HG03095 (cell line): ENCODE measurements at regions not wholly inside any gene's neighbourhood (a gene's known extent, or its start where the extent isn't known, plus 50 kb on each side); places are given as distances from the start of the nearest gene placed in this dataset.

Experiments
- ATAC-seq: cut with Tn5 transposase; IDR thresholded peaks from one replicate; pipeline ENCODE4 v1.9.1; 2021; ENCODE audit warnings: moderate library complexity; ENCODE audit not compliant: unreplicated experiment

DNA sequence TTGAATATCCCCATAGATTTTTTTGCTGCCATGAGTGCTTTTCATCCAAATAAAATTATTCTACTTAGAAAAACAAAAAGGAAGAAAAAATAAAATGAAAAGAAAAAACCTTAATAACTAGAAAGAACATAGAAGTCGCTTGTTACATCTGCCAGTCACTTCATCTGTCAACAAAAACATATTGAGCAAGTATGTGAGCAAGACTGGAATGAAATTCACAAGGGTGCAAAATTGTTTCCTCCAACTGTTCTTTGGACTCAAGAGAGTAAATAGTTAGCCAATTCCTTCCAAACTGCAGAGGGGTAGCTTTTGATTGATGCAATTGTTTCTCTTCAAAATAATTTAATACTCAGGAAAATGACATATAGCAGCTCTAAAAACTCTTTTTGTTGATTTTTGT lies 336.3 kb upstream of the CDH7 start:
- no peak for ATAC-seq

DNA sequence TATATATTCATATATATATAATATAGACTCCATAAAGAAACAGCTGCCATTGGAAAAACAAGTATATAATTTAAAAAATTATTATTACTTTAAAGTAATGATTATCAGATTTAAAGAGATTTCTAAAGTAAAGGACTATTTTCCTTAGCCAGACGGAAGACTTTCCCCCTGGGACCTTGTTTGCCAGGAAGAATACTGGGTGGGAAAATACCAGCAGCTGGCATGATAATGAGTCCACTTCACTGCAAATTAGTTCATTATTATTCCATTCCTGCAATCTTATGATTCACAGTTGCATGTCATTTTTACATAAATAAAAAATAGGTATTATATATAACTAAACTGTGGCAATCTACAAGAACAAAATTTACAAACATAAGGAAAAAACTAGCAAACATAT lies 339.8 kb upstream of the CDH7 start:
- ATAC-seq, result no peak

DNA sequence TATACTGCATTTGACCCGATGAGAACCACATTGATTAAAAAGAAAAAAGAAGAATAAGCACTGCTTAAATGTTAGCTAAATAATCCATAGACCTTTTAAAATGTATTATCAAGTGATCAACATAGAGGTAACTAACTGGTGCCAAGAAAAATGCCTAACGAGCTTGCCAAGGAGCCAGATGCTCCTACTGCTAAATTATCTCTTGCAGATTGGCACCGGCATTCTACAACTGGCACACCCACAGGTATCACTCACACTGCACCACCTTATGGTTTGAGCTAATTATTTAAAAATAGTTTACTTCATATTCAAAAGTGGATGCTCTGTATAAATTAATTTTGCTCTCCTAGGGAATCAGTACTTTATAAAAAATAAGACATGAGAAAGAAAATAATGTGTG lies 341.6 kb upstream of the CDH7 start:
- no peak for ATAC-seq

DNA sequence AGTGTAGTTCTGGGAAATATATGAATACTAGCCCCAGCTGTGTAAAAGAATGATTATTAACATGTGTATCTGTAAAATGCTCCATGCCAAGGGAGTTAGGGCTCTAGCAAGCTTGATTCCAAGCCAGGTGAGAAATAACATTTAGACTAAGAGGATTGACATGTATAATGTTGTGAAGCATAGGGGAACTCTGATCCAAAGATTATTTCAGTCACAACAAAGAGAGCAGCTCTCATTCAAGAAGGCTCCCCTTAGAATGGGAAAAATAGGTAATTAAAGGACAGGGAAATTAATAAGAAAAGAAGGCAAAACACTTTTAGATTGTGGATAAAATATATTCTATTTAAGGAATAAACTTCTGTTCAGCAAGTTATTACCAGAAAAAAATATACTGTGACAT lies 347.3 kb upstream of the CDH7 start:
- ATAC-seq, result no peak

DNA sequence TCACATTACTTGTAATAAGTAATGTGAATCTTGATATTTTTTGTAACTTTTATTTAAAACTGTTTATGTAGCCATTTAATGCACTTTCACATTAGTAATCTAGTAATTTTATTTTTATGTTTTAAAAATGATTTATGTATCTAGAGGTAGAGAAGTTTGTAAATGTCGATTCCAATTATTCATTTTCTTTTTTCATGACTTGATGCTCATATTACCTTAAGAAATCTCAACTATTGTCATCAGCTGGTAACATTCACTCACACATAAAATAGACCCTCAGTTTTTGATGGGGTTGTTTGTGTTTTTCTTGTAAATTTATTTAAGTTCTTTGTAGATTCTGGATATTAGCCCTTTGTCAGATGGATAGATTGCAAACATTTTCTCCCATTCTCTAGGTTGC lies 351.7 kb upstream of the CDH7 start:
- no peak for ATAC-seq

DNA sequence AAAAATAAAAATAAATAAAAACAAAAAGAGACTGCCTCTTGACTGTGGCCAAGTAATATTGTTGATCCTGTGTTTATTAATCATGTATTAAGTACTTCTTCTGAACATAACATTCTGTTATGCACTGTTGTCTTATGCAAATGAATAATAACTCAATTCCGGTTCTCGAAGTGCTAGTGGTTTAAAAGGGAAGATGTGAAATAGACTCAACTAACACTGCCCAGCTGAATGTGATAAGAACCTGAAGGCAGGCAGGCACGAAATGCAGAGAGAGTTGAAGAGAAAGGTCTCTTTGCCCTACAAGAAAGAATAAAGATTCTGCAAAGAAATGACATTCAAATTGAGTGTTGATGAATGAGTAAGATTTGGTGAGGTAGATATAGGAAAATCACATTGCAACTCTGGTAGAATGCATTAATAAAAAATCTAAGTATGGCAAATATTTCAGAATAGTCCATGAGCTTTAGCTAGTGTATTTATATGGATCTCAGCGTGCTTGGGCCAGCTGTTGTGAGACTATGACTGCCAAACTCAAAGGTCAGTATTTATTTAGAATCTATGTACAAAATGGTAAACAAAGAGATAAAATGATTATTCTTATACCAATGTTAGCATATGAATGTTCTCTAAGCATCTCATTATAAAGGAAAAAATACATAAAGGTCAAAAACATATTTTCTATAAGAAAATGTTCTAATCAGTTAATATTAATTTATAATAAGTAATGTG lies 352.3 kb upstream of the CDH7 start:
- no peak for ATAC-seq

DNA sequence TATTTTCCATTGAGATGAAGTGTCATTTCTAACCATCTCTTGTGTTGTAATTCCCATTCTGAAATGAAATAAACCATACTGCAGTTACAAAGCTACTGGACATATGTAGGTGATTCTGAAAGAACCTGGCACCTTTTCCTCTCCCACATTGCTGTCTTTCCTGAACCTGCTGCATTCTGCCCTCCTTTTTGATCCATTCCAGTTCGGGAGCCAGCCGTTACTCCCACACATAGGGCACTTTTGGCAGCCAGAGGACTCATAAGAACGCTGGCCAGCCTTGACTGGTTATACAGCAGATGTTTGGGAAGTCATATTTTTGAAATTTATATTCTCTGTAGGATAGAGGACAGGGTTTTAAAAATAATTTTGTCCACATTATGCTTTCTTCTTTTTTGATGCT lies 369.8 kb upstream of the CDH7 start:
- no peak for ATAC-seq

DNA sequence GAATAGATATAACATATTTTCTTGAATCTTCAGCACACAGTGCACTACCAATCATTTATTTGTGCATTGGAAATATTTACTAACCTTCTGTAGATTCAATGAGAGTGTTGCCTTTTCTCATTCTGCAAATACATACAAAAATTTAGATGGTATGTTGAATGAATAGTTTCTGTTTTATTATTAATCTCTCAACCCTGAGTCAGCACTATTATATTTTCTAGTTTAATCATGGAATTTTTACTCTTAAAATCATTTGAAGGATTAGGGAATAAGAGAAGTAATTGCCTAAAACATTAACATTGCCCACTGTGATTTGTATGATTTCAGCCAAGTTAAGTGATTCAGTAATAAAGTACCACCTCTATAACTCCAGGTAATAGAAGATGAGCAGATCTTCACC lies 370.2 kb upstream of the CDH7 start:
- ATAC-seq, result no peak

DNA sequence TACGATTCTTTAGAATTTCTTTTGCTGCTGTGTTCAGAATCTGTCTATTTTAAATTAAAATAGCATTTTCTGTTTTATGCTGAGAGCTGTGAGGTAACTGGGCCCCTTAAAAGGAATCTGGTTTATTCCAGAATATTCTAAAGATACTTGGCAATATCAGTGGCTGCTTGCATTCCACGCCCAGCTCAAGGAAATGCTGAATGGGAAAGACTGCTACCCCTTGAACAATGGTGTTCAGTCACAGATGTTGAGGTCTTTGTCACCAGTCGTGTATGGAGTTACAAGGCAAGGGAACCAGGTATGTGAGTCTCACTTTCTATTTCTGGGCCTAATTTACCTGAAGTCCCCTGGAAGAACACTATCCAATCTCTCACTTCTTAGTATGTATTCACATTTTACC lies 377.9 kb upstream of the CDH7 start:
- ATAC-seq, result no peak

DNA sequence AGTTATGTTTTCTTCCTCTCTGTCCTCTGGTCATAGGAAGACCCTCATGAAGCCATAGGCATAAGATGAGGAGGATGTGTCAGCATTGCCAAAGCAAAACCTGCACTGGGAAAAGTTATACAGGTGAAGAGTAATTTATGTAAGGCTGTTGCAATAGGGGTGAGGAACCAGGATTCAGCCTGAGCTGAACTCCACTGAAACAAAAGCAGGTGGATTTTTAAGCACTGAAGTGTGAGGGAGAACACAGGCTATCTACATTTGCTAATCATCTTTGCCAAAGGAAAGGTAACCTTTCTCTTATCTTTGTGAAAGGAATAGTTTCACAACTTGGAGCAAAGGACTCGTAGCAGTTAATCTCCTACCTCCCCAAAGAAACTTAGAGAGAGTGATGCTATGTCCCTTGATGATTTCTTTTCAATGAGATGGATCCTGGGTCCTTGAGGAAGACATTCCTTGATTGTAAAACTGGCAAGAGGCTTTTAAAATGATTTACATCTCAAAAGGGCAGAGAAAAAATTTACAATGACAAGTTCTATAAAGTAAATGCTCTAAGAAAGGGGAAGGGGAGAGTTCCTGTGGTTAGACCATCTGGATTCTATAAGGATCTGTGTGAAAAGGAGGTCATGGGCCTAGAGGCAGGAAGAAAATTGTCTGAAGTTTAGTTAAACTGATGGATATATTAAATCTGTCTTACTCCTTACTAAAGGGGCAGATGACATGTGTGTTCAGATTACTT lies 385.4 kb upstream of the CDH7 start:
- ATAC-seq, result no peak

DNA sequence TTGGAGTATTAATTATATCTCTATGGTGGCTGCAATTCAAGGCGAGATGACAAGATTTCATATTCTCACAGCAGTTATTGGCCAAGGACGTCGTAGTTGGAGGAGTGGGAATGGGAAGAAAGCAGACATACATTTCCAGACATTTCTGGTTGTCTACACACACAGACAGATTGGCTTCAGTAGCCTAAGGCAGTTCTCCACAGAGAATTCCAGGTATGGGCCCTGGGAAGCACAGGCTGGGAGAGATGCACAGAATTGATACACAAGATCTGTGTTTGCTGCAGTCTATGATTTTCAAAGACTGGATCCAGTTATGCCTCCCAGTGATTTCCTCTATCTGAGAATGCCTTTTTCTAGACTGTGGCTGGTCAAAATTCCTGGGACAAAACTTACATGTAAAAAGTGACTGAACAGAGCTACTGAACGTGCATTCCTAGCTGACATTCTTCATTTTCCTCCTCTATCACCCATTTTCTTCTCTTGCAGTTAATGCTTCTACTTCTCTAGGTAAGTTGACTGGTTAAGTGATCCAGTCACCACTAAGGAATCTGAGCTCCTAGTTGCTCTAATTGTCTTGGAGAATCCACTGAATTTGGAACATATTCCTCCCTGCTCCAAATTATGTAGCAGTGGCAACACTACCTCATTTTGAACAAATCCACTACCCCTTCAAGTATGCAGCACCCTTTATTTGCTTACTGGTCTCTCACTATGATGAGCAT lies 386.7 kb upstream of the CDH7 start:
- ATAC-seq, result no peak

DNA sequence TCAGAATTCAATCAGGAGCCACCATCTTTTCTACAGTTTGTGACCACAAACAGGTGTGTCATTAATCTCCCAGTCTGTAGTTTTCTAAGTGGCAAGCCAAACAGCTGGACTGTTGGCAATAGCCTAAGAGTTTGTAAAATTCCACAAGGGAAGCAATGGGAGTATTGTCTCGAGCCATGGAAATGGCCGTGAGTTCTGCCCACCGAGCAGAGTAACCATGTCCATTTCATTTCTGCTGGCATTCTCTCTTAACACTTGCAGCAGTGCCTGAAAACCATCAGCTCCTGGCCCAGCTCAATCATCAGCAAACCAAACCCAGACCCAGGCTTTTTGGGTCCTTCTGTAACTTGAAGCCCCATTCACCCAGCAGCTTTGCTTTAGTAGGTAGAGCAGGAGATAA lies 387.8 kb upstream of the CDH7 start:
- no peak for ATAC-seq

DNA sequence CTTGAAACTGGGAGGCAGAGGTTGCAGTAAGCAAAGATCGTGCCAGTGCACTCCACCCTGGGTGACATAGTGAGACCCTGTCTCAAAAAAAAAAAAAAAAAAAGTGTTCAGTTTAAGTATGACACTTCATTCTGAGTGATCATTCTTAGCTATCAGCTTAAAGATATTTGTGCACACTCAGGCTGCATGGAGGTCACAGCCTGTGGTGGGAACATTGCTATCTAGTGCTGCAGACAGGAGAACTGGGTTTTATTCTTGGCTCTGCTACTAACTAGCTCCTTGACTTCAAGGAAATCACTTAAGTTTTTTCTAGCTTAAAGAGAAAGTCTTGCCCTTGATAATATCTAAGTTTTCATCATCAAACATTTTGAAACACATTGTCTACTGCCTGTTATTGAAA lies 391.3 kb upstream of the CDH7 start:
- ATAC-seq, result no peak

DNA sequence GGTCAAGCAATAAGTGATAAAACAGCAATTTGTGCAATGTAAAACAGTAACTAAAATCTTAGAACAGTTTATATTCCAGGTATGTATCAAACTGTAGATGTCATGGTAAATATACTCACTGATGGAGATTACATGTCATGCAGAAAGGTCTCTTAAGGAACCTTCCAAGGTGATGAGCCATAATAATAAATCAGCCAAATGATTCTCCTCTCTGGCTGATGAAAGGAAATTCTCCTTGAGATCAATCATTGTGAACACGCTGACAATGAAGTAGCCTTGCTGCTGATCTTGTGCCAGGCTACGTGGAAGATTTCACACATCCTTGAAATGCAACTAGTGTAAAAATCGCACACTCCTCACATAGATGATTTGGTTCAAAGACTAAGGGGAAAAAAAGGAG lies 392.5 kb upstream of the CDH7 start:
- no peak for ATAC-seq

DNA sequence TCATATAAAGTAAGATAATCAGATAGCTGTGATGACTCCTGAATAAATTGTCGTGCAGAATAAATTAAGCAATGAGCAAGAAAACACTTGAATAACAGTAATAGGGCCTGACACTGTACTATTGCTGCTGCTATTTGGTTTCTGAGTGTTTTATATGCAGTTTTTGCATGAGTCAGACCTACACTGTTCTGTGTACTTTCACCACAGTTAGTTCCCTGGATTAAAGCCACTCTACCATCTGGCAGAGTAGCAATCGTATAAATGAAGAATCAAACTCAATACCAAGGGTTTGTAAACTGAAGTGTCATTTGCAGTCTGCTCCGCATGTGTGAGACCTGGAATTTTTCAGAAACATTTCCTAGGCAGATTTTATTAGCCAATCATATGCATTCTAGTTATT lies 398.6 kb upstream of the CDH7 start:
- ATAC-seq, result no peak

DNA sequence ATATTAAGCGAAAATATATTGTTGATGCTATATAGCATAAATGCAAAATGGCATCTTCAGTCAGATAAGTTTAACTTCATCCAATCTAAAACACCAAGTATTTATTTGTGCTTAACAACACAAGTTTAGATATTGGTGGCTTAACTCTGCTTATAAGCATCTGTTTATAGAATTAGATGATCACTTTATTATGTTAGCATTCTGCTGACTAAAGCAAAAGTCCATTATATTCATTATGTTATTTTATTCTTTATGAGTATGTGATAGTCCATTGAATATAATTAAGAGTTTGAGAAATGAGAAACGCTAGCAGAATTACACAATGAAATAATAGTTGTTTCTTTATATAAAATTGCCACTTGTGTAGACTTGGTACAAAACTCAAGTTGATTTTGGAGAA lies 401.2 kb upstream of the CDH7 start:
- ATAC-seq, result no peak

DNA sequence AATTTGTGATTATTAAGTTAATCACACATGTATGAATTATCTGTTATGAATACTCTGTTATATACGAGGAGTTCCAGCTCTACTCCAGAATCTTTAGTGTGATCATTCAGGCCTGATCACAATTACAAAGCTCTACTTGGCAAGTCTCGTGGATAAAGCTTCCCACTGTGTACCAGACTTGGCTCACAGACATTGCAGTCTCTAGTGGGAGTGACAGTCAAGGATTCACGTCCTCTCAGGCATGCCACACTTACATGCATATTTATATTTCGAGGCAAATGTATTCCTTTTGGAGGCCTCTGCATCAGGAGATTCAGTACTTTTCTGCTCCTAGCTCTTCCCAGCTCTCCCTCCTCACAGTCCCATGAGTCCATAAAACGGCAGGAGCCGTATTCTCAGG lies 403.4 kb upstream of the CDH7 start:
- ATAC-seq, result no peak

DNA sequence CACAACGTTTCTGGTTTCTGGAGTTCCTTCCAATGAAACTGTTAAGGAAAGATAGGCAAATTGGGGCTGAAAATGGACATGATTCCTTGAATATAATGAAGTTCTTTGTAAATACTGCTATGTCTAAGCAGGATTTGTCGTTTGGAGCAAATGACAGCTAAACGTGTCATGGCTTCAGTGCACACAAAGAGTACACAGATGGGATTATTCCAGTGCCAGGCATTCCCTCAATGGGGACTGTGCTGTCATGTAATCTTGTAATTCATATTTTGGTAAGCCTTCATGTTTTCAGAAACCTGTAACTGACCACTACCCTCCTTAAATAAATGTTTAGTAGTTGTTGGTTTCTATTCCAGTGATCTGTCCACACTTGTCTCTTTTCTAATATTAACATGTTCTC lies 404.7 kb upstream of the CDH7 start:
- ATAC-seq, result no peak

DNA sequence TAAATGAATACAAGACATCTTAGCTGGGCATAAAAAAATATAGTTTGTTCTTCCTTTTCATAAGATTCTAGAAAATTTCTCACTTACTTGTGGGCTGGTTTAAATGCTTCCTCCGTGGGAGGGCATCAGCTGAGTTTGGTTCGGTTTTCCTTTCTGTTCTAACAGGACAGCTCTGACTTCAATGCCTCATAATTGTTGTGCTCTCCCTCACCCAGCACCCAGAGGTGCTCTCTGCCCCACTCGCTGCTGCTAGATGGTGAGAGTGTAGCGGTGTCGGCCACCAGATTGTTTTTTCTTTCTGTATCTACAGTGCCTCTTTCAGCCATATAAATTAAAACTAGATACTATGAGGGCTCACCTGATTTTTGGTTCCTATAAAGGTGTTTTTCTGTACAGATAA lies 407.2 kb upstream of the CDH7 start:
- ATAC-seq, result no peak

DNA sequence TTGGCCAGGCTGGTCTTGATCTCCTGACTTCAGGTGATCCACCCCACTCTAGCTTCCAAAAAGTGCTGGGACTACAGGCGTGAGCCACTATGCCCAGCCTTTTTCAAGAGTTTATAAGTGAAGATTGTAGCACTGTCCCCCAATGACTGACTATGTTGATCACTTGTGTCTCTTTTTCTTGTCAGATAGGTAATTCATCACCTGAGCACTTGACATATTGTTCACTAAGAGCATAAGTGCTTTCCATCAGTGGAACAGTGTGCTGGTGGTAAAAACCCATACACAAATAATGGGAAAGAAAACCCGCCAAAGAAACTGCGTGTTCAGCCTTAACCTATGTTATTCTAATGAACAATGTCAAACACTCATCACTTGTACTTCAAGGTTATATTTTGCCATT lies 414.4 kb upstream of the CDH7 start:
- no peak for ATAC-seq

DNA sequence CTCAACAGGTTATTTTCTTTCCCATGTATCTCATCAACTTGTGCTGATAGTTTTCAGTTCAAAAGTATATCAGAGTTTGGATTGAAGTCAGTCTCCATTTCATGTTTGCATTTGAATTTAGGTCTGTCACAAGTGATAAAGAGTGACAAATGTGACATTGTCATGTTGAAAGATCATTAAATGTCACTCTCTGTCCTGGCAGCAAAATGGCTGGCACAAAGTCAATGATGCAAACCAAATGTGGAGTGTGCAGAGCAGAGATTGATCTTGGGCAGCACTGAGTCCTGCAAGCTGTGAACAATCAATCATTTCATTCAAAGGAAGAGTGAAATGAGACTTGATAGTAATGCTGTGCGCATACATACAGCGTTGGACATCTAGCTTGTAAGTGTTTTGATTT lies 421.8 kb upstream of the CDH7 start:
- no peak for ATAC-seq

DNA sequence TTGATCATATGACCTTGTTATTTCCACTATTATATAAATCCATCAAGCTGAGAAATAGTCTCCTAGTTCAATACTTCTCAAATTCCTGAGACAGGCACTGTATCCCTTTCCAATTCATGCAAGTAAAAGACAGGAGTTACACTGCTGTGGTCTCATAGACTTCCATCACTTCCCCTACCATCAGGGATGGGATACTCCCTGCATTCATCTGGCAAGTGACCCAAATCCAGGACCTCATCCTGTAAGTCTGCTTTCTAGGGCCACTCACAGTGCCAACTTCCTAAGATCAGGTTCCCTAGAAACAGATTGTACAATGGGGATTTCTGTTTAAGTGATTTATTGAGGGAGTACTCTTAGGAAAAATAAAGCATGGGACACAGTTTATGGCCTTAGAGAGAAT lies 424.0 kb upstream of the CDH7 start:
- ATAC-seq, result no peak
